Karpas-422 (cell line): ENCODE measurements at regions not wholly inside any gene's neighbourhood (a gene's known extent, or its start where the extent isn't known, plus 50 kb on each side); places are given as distances from the start of the nearest gene placed in this dataset.

Experiments used
- DNase-seq: peaks from one replicate; pipeline ENCODE4 v3.0.0-alpha.2; 2015
- H2AFZ ChIP-seq: fragments of 200-600 bp; sonication (generic); 2 replicates; pipeline ENCODE4 v1.6.1; 2014; ENCODE audit warnings: antibody characterized with exemption, low read length, mixed read lengths
- H3K27ac ChIP-seq: fragments of 200-600 bp; sonication (generic); 2 replicates; pipeline ENCODE4 v1.5.1; 2014; ENCODE audit warnings: mild to moderate bottlenecking, low read length, moderate library complexity
- H3K27me3 ChIP-seq: fragments of 200-600 bp; sonication (generic); 2 replicates; pipeline ENCODE4 v1.6.1; 2014; ENCODE audit warnings: low read length, mixed read lengths
- H3K36me3 ChIP-seq: fragments of 200-600 bp; sonication (generic); 2 replicates; pipeline ENCODE4 v1.6.1; 2014; ENCODE audit warnings: low read length, mixed read lengths; ENCODE audit not compliant: insufficient read depth
- H3K4me1 ChIP-seq: fragments of 200-600 bp; sonication (generic); 2 replicates; pipeline ENCODE4 v1.6.1; 2014; ENCODE audit warnings: mild to moderate bottlenecking, low read length, mixed read lengths
- H3K4me2 ChIP-seq: fragments of 200-600 bp; sonication (generic); 2 replicates; pipeline ENCODE4 v1.6.1; 2014; ENCODE audit warnings: low read length, low read depth, mild to moderate bottlenecking; ENCODE audit not compliant: poor library complexity, severe bottlenecking
- H3K4me3 ChIP-seq: fragments of 200-600 bp; sonication (generic); 2 replicates; pipeline ENCODE4 v1.5.1; 2014; ENCODE audit warnings: mild to moderate bottlenecking, antibody characterized with exemption, low read length, mixed read lengths
- H3K79me2 ChIP-seq: fragments of 200-600 bp; sonication (generic); 2 replicates; pipeline ENCODE4 v1.6.1; 2014; ENCODE audit warnings: mild to moderate bottlenecking, low read length, mixed read lengths
- H3K9ac ChIP-seq: fragments of 200-600 bp; sonication (generic); 2 replicates; pipeline ENCODE4 v1.6.0; 2014; ENCODE audit warnings: low read length
- H3K9me2 ChIP-seq: fragments of 200-600 bp; sonication (generic), shearing (Covaris generic); replicated peaks from 2 replicates; pipeline ENCODE4 v1.6.0; 2014; ENCODE audit warnings: mild to moderate bottlenecking, low read length, moderate library complexity; ENCODE audit not compliant: insufficient read depth
- H3K9me3 ChIP-seq: fragments of 300-700, 200-600 bp; sonication (generic); 2 replicates; pipeline ENCODE4 v1.6.1; 2014; ENCODE audit warnings: low read length, mixed read lengths
- H4K20me1 ChIP-seq: fragments of 200-600 bp; sonication (generic); 2 replicates; pipeline ENCODE4 v1.6.1; 2014; ENCODE audit warnings: mild to moderate bottlenecking, antibody characterized with exemption, low read length, low read depth; ENCODE audit not compliant: insufficient read depth

DNA sequence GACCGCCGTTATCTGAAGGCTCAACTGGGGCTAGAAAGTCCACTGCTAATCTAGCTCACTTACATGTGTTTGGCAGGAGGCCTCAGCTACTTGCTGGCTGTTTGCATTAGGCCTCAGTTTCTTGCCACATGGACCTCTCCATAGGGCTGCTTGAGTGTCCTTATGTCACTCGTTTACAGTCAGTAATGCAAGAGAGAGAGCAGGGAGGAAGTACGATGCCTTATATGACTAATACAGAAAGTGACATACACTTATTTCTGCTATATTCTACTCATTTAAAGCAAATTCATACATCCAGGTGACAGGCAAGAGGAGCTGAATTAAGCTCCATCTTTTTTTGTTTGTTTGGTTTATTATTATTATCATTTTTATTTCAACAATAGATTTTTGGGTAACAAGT, 179.6 kb downstream of the LURAP1L start:
- Histone ChIP-seq H3K4me2 (no peak overlapping the region), H4K20me1 (no peaks in the 10 kb centered on the region), H3K9me2 (no peaks in the 10 kb centered on the region), H3K4me3 (no peak overlapping the region), H3K27ac (no peak overlapping the region), H3K27me3 (no peaks in the 10 kb centered on the region), H3K9ac (no peak overlapping the region), H3K79me2 (no peaks in the 10 kb centered on the region), H3K4me1 (no peaks in the 10 kb centered on the region), H2AFZ (no peak overlapping the region), H3K9me3 (0 out of 2 replicates have a peak, but pooled peaks cover 5% of the 10 kb centered on the region), H3K36me3 (no peaks in the 10 kb centered on the region)
- DNase-seq: no peak

DNA sequence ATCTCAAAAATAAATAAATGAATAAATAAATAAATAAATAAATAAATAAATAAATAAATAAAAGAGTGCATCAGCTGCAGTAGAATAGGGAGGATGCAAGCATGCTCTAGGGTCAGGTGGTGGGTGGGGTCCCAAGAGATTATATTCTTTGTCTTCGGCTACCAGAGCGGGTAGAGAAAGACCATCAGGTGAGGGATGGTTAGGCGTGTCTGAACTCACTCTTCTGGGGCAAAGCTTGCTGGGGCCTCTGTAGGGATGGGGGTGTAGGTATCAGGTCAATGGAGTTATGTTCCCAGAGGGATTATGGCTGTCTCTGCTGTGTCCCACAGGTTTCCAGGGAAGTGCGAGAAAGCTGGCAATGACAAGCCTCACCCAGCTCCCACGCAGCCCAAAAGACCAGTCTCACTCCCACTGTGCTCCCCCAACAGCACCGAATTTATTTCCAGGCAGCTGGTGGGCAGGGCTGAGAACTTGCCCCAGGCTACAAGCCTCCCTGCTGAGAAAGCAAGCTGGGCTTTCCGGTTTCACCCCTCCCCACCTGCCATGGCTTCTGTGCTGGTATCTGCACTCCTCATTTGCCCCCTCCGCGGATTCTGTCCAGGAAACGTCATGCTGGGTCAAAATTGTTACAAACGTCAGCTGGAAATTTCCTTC, 180.8 kb downstream of the LURAP1L start:
- no peak overlapping the region for H3K4me3 ChIP-seq
- no peak overlapping the region for H2AFZ ChIP-seq
- no peak overlapping the region for H3K27ac ChIP-seq
- H3K36me3 ChIP-seq: no peaks in the 10 kb centered on the region
- H3K27me3 ChIP-seq: no peaks in the 10 kb centered on the region
- H3K9me3 ChIP-seq: 0 out of 2 replicates have a peak, but pooled peaks cover 5% of the 10 kb centered on the region
- DNase-seq: no peak
- H3K9ac ChIP-seq: no peak overlapping the region
- H3K4me1 ChIP-seq: no peaks in the 10 kb centered on the region
- H3K4me2 ChIP-seq: no peak overlapping the region
- H3K9me2 ChIP-seq: 0 out of 2 replicates have a peak, but pooled peaks cover 3% of the 10 kb centered on the region
- no peaks in the 10 kb centered on the region for H4K20me1 ChIP-seq
- H3K79me2 ChIP-seq: no peaks in the 10 kb centered on the region

DNA sequence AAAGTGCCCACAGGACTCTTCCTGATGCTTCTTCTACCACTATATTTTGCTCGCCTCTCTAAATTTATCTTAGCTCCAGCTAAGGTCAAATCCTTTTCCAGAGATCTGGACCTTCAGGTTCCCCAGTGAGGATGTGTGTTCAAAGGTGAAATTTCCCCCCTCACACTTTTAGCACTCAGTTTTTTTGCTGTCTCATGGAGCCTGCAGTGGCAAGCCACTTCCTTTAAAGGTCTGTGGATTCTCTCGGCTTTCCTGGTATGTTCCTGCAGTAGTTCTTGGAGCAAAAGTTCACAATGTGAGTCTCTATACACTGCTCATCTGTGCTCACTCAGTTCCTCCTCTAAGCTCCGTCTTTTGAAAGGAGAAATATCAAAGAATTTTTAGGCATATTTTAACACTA, 181.4 kb downstream of the LURAP1L start:
- Histone ChIP-seq H4K20me1 (no peaks in the 10 kb centered on the region), H3K9me2 (0 out of 2 replicates have a peak, but pooled peaks cover 3% of the 10 kb centered on the region)

DNA sequence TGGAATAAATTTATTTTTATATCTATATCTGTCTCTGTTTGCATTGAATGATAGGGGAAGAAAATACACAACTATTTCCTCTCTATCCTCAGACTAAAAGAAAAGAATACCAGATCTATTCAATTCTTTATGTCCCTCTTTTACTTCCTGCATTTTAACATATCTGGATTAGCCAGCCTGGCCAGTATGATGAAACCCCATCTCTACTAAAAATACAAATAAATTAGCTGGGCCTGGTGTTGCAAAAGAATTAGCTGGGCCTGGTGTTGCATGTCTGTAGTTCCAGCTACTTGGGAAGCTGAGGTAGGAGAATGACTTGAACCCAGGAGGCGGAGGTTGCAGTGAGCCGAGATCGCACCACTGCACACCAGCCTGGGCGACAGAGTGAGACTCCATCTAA, 182.0 kb downstream of the LURAP1L start:
- H3K4me2 ChIP-seq: no peak overlapping the region
- 0 out of 2 replicates have a peak, but pooled peaks cover 3% of the 10 kb centered on the region for H3K9me2 ChIP-seq
- H3K79me2 ChIP-seq: no peaks in the 10 kb centered on the region

More for the DNA sequence above, 181.4 kb downstream of the LURAP1L start:
- Histone ChIP-seq H3K4me1 (no peaks in the 10 kb centered on the region), H3K27ac (no peak overlapping the region), H3K36me3 (no peaks in the 10 kb centered on the region), H3K79me2 (no peaks in the 10 kb centered on the region), H3K9me3 (0 out of 2 replicates have a peak, but pooled peaks cover 5% of the 10 kb centered on the region), H3K4me2 (no peak overlapping the region), H3K9ac (no peak overlapping the region), H3K4me3 (no peak overlapping the region), H3K27me3 (no peaks in the 10 kb centered on the region), H2AFZ (no peak overlapping the region)
- DNase-seq: no peak

DNA sequence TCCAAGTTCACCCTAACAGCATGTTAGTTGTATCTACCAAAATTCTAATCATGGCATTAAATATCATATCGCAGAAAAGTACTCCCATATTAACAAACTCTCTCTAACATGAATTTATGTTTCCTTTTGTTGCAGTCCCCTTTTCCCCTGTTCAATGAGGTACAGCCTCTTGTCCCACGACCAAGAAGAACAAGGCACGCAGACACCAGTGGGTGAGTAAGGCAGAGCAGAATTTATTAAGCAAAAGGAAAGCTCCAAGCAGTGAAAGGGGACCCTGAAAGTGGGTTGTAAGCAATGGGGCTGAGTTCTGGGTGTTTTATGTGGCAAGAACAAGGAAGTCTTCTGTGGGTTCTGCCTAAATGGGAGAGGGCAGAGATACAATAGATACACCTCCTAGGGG, 183.5 kb downstream of the LURAP1L start:
- Histone ChIP-seq H3K4me3 (no peak overlapping the region), H3K9ac (no peak overlapping the region), H3K9me2 (0 out of 2 replicates have a peak, but pooled peaks cover 3% of the 10 kb centered on the region), H3K9me3 (0 out of 2 replicates have a peak, but pooled peaks cover 5% of the 10 kb centered on the region), H3K27ac (no peak overlapping the region), H2AFZ (no peak overlapping the region), H3K4me1 (no peaks in the 10 kb centered on the region), H3K4me2 (no peak overlapping the region), H3K36me3 (no peaks in the 10 kb centered on the region), H4K20me1 (no peaks in the 10 kb centered on the region), H3K27me3 (no peaks in the 10 kb centered on the region), H3K79me2 (no peaks in the 10 kb centered on the region)
- no peak for DNase-seq

More for the DNA sequence above, 182.0 kb downstream of the LURAP1L start:
- no peaks in the 10 kb centered on the region for H3K4me1 ChIP-seq
- H3K36me3 ChIP-seq: no peaks in the 10 kb centered on the region
- 0 out of 2 replicates have a peak, but pooled peaks cover 5% of the 10 kb centered on the region for H3K9me3 ChIP-seq
- H3K27me3 ChIP-seq: no peaks in the 10 kb centered on the region
- H3K27ac ChIP-seq: no peak overlapping the region
- DNase-seq: no peak
- no peak overlapping the region for H3K4me3 ChIP-seq
- no peaks in the 10 kb centered on the region for H4K20me1 ChIP-seq
- H2AFZ ChIP-seq: no peak overlapping the region
- H3K9ac ChIP-seq: no peak overlapping the region

DNA sequence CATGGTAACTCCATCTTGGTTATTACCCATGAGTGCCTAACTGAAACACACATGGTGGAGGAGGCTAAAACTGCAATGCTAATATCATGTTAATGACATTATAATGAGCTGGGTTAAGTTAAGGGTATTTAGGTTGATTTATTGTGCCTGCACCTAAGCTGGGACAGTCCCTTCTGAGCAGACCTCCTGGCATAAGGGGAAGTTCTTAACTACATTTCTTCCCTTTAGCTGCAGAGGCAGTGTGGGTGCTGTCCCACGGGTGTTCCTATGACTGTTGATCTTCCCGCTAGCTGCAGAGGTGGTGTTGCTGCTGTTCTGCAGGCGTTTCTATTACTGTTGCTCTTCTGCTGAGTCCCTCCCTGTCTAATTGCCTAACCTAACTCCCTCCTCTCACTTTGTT, 183.9 kb downstream of the LURAP1L start:
- no peak overlapping the region for H3K4me3 ChIP-seq
- 0 out of 2 replicates have a peak, but pooled peaks cover 5% of the 10 kb centered on the region for H3K9me3 ChIP-seq
- no peaks in the 10 kb centered on the region for H4K20me1 ChIP-seq
- no peaks in the 10 kb centered on the region for H3K4me1 ChIP-seq
- H3K9me2 ChIP-seq: 0 out of 2 replicates have a peak, but pooled peaks cover 3% of the 10 kb centered on the region
- H3K27me3 ChIP-seq: no peaks in the 10 kb centered on the region
- H2AFZ ChIP-seq: no peak overlapping the region
- no peak overlapping the region for H3K9ac ChIP-seq
- H3K36me3 ChIP-seq: no peaks in the 10 kb centered on the region
- H3K27ac ChIP-seq: no peak overlapping the region
- no peak overlapping the region for H3K4me2 ChIP-seq
- no peaks in the 10 kb centered on the region for H3K79me2 ChIP-seq
- no peak for DNase-seq

DNA sequence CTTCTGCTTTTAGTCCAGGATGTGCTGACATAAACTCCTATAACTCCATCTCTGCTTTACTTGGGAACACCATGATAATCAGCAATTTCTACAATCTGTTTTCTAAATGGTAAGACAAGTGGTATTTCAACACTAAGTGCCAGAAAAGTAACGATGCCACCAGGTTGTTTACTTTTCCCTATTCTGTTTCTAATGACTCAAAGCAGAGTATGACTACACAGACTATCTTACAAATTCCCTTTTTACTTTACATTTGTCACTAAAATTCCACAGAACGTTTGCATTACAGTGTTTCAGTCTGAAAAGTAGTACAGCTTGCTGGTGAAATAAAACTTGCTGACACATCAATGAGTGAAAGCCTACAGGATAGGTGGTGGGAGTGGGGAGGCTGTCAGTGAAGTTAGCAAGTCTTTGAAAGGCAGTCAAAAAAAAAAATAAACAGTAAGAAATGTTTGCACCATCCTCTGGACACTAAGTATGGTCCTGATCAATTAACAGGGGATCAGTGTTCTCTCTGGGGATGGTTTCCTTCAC, 186.5 kb downstream of the LURAP1L start:
- Histone ChIP-seq H2AFZ (no peak overlapping the region), H3K36me3 (no peaks in the 10 kb centered on the region), H3K9me3 (0 out of 2 replicates have a peak, but pooled peaks cover 5% of the 10 kb centered on the region), H3K9me2 (0 out of 2 replicates have a peak, but pooled peaks cover 3% of the 10 kb centered on the region), H3K9ac (no peak overlapping the region), H3K79me2 (no peaks in the 10 kb centered on the region), H4K20me1 (no peaks in the 10 kb centered on the region), H3K4me2 (no peak overlapping the region), H3K4me1 (no peaks in the 10 kb centered on the region), H3K27me3 (no peaks in the 10 kb centered on the region), H3K4me3 (no peak overlapping the region), H3K27ac (no peak overlapping the region)
- DNase-seq: no peak

DNA sequence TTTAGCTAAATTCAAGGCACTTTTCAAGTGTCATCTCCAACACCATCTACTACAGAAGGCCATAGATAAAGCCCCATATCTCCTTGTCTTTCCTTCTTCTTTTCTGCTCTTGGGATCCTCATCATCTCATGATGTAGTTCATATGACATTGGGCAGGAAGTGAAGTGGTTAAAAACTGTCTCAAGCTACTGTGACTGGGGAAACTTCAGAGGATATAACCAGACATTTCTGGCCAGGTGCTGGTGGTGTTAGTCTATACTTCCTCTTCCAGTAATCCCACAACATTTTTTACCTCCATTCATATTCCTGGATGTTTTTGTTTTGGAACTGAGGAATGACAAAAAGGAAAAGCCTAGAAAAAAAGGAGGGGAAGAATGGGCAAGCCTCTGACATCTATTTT, 188.7 kb downstream of the LURAP1L start:
- Histone ChIP-seq H3K36me3 (no peaks in the 10 kb centered on the region), H3K27ac (no peak overlapping the region), H4K20me1 (no peaks in the 10 kb centered on the region), H3K9me2 (0 out of 2 replicates have a peak, but pooled peaks cover 3% of the 10 kb centered on the region), H3K9me3 (0 out of 2 replicates have a peak, but pooled peaks cover under 1% of the 10 kb centered on the region), H3K4me3 (no peak overlapping the region), H3K4me1 (no peaks in the 10 kb centered on the region), H3K27me3 (no peaks in the 10 kb centered on the region), H3K4me2 (no peak overlapping the region), H3K79me2 (no peaks in the 10 kb centered on the region), H3K9ac (no peak overlapping the region), H2AFZ (no peak overlapping the region)
- DNase-seq: no peak
